Fibroblast of lung (primary cell): ENCODE measurements at regions not wholly inside any gene's neighbourhood (a gene's known extent, or its start where the extent isn't known, plus 50 kb on each side); places are given as distances from the start of the nearest gene placed in this dataset.

Source experiments
- CTCF ChIP-seq, 2 donors: IDR thresholded peaks in 1 of 2; conservative IDR thresholded peaks in 1 of 2; 1 replicate in 1 of 2; 2 replicates in 1 of 2; pipeline ENCODE4 v1.5.1; 2011 to 2012; ENCODE audit warnings: low read length in 2 of 2, control low read depth in 1 of 2, inconsistent platforms in 1 of 2, low read depth in 1 of 2, mild to moderate bottlenecking in 1 of 2
- EZH2 ChIP-seq: IDR thresholded peaks from 2 replicates; pipeline ENCODE4 v1.5.1; 2012; ENCODE audit warnings: low read length, control low read depth, mild to moderate bottlenecking; ENCODE audit errors: missing control alignments

- TF ChIP-seq CTCF (conservative IDR thresholded peaks at IDR 0.05 in 1 of 2, IDR thresholded peaks at IDR 0.05 in 1 of 2; ENCODE audit: low read depth in 1 of 2, low read length in 2 of 2): no peak
- no peak for TF ChIP-seq EZH2
Observed at GRCh38 chr6:147933224-147933623, 409.4 kb upstream of the SASH1 start.
